Neural cell (in vitro differentiated cells): ENCODE measurements at regions not wholly inside any gene's neighbourhood (a gene's known extent, or its start where the extent isn't known, plus 50 kb on each side); places are given as distances from the start of the nearest gene placed in this dataset.

Experiments used
- H2AFZ ChIP-seq: fragments of 200-600, 300-800 bp; sonication (generic), shearing (Covaris generic); 2 replicates; pipeline ENCODE4 v1.6.0; 2014; ENCODE audit warnings: low read depth, mild to moderate bottlenecking, antibody characterized with exemption, low read length, moderate library complexity
- H3F3A ChIP-seq: fragments of 200-600 bp; shearing (Covaris generic); 2 replicates; pipeline ENCODE4 v1.6.1; 2016; ENCODE audit warnings: mild to moderate bottlenecking, moderate library complexity, mixed read lengths, antibody characterized with exemption, low read length; ENCODE audit not compliant: insufficient read depth, poor library complexity, severe bottlenecking
- H3K27ac ChIP-seq: fragments of 200-600, 300-800 bp; sonication (generic), shearing (Covaris generic); 2 replicates; pipeline ENCODE4 v1.5.1; 2014; ENCODE audit warnings: mild to moderate bottlenecking, low read length, moderate library complexity
- H3K27me3 ChIP-seq: fragments of 300-800, 200-600 bp; sonication (generic), shearing (Covaris generic); 2 replicates; pipeline ENCODE4 v1.6.0; 2014; ENCODE audit warnings: mild to moderate bottlenecking, low read depth, low read length, moderate library complexity; ENCODE audit not compliant: insufficient read depth
- H3K36me3 ChIP-seq: fragments of 300-800, 200-600 bp; sonication (generic), shearing (Covaris generic); 2 replicates; pipeline ENCODE4 v1.5.1; 2014; ENCODE audit warnings: mild to moderate bottlenecking, antibody characterized with exemption, low read length, moderate library complexity; ENCODE audit not compliant: insufficient read depth
- H3K4me2 ChIP-seq: fragments of 300-800, 200-600 bp; sonication (generic), shearing (Covaris generic); 2 replicates; pipeline ENCODE4 v1.6.0; 2014; ENCODE audit warnings: mild to moderate bottlenecking, low read length
- H3K4me3 ChIP-seq: fragments of 300-800, 200-600 bp; sonication (generic), shearing (Covaris generic); 2 replicates; pipeline ENCODE4 v1.5.1; 2014; ENCODE audit warnings: mild to moderate bottlenecking, low read length, moderate library complexity
- H3K79me2 ChIP-seq: fragments of 200-600 bp; shearing (Covaris generic); replicated peaks from 2 replicates; pipeline ENCODE4 v1.6.0; 2014; ENCODE audit warnings: mild to moderate bottlenecking, low read length, moderate library complexity; ENCODE audit not compliant: insufficient read depth
- H3K9ac ChIP-seq: fragments of 300-800, 200-600 bp; sonication (generic), shearing (Covaris generic); 2 replicates; pipeline ENCODE4 v1.6.1; 2016; ENCODE audit warnings: mild to moderate bottlenecking, low read length, mixed read lengths
- H3K9me2 ChIP-seq: fragments of 200-600 bp; shearing (Covaris generic); 2 replicates; pipeline ENCODE4 v1.6.1; 2016; ENCODE audit warnings: mild to moderate bottlenecking, low read length, mixed read lengths; ENCODE audit not compliant: insufficient read depth
- H3K9me3 ChIP-seq: fragments of 200-600, 300-800 bp; sonication (generic), shearing (Covaris generic); 2 replicates; pipeline ENCODE4 v1.6.1; 2016; ENCODE audit warnings: mild to moderate bottlenecking, mixed run types, low read length, moderate library complexity, mixed read lengths
- H4K20me1 ChIP-seq: fragments of 200-600 bp; shearing (Covaris generic); 2 replicates; pipeline ENCODE4 v1.6.1; 2016; ENCODE audit warnings: mild to moderate bottlenecking, mixed run types; ENCODE audit not compliant: insufficient read depth
- EP300 ChIP-seq: fragments of 450-650 bp; conservative IDR thresholded peaks from 2 replicates; pipeline ENCODE4 v1.6.1; 2014; ENCODE audit warnings: antibody characterized with exemption, mild to moderate bottlenecking, moderate library complexity; ENCODE audit not compliant: poor library complexity, severe bottlenecking
- EZH2 ChIP-seq: fragments of 200-600, 300-800 bp; shearing (Covaris generic), sonication (generic); IDR thresholded peaks from 2 replicates; pipeline ENCODE4 v1.6.1; 2014; ENCODE audit warnings: antibody characterized with exemption, low read length, borderline replicate concordance, mild to moderate bottlenecking; ENCODE audit not compliant: insufficient read depth, poor library complexity, severe bottlenecking
- MXI1 ChIP-seq: fragments of 450-650 bp; conservative IDR thresholded peaks from 2 replicates; pipeline ENCODE4 v1.6.1; 2014; ENCODE audit warnings: antibody characterized with exemption, mild to moderate bottlenecking; ENCODE audit not compliant: poor library complexity, severe bottlenecking
- POLR2AphosphoS5 ChIP-seq: IDR thresholded peaks from 2 replicates; pipeline ENCODE4 v1.6.1; 2012
- RAD21 ChIP-seq: fragments of 450-650 bp; conservative IDR thresholded peaks from 2 replicates; pipeline ENCODE4 v1.6.1; 2014; ENCODE audit warnings: antibody characterized with exemption, mild to moderate bottlenecking, moderate library complexity
- SMC3 ChIP-seq: fragments of 450-650 bp; conservative IDR thresholded peaks from 2 replicates; pipeline ENCODE4 v1.6.1; 2014; ENCODE audit warnings: antibody characterized with exemption, mild to moderate bottlenecking, moderate library complexity; ENCODE audit not compliant: poor library complexity
- TAF1 ChIP-seq: IDR thresholded peaks from 2 replicates; pipeline ENCODE4 v1.6.1; 2012; ENCODE audit warnings: low read depth
- TF ChIP-seq, protein P1 (sequence below): fragments of 450-650 bp; IDR thresholded peaks from 2 replicates; pipeline ENCODE4 v1.5.1; 2014; ENCODE audit warnings: antibody characterized with exemption, mild to moderate bottlenecking, moderate library complexity; ENCODE audit not compliant: poor library complexity, severe bottlenecking
- TF ChIP-seq, protein P2 (sequence below): IDR thresholded peaks from 2 replicates; pipeline ENCODE4 v1.6.1; 2012; ENCODE audit warnings: borderline replicate concordance

DNA sequence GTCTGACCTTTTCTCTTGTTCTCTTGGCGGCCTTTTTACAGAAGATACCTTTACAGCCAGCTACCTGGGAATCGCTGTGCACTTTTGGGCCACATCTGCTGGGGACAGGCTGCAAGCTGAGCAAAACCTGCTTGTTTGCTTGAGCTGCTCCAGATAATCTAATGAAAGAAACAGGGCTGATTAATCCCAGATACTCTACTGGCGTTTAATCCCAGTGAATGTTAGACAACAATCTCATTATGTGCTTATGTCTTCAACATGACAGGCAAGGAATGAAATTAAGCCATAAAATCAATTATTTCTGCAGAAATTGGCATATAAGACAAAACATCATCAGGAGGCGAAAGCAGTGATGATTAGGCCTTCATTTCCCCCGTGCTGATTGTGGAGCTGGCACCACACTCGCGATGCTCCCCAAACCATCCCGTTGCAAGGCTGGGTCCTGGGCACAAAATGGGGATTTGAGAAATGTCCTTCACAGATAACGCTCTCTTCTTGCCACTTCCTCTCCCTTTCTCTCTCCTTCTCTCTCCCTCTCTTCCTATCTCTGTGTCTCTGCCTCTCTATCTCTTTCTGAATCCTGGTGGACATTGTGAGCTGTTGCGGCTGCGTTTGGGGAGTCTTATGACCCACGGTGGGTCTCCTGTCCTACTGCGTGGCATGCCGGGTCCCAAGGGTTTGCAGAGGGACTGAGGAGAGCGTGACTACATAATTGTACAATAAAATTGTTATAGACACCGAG, 1053.8 kb downstream of the TBC1D22A start:
- no peaks in the 10 kb centered on the region for H4K20me1 ChIP-seq
- H3K36me3 ChIP-seq = no peaks in the 10 kb centered on the region
- H3K9ac ChIP-seq = no peak overlapping the region
- H3K79me2 ChIP-seq = no peaks in the 10 kb centered on the region
- no peak overlapping the region for H3K27ac ChIP-seq
- H3K9me3 ChIP-seq = peaks cover 4% of the 10 kb centered on the region
- H3K27me3 ChIP-seq = no peaks in the 10 kb centered on the region
- no peak for TF ChIP-seq RAD21
- no peaks in the 10 kb centered on the region for H3F3A ChIP-seq
- H3K9me2 ChIP-seq = no peaks in the 10 kb centered on the region
- no peak overlapping the region for H3K4me3 ChIP-seq
- no peak overlapping the region for H3K4me2 ChIP-seq
- H2AFZ ChIP-seq = no peak overlapping the region

DNA sequence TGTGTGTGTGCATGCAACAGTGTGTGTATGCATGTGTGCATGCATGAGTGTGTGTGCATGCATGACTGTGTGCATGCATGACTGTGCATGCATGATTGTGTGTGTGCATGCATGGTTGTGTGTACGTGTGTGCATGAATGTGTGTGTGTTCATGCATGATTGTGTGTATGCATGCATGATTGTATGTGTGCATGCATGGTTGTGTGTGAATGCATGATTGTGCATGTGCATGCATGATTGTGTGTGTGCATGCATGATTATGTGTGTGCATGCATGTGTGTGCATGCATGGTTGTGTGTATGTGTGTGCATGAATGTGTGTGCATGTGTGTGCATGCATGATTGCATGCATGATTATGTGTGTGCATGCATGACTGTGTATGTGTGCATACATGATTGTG, 1052.0 kb downstream of the TBC1D22A start:
- Histone ChIP-seq H3K9ac (no peak overlapping the region), H3K27me3 (no peaks in the 10 kb centered on the region), H3K36me3 (no peaks in the 10 kb centered on the region), H3K9me3 (peaks cover 4% of the 10 kb centered on the region), H2AFZ (no peak overlapping the region), H3K79me2 (no peaks in the 10 kb centered on the region), H3F3A (no peaks in the 10 kb centered on the region), H3K4me2 (no peak overlapping the region), H4K20me1 (no peaks in the 10 kb centered on the region), H3K4me3 (no peak overlapping the region), H3K9me2 (no peaks in the 10 kb centered on the region), H3K27ac (no peak overlapping the region)
- TF ChIP-seq RAD21 = no peak
- TF ChIP-seq MXI1 = no peak
- TF ChIP-seq SMC3 = no peak
- TF ChIP-seq, protein P1, sequence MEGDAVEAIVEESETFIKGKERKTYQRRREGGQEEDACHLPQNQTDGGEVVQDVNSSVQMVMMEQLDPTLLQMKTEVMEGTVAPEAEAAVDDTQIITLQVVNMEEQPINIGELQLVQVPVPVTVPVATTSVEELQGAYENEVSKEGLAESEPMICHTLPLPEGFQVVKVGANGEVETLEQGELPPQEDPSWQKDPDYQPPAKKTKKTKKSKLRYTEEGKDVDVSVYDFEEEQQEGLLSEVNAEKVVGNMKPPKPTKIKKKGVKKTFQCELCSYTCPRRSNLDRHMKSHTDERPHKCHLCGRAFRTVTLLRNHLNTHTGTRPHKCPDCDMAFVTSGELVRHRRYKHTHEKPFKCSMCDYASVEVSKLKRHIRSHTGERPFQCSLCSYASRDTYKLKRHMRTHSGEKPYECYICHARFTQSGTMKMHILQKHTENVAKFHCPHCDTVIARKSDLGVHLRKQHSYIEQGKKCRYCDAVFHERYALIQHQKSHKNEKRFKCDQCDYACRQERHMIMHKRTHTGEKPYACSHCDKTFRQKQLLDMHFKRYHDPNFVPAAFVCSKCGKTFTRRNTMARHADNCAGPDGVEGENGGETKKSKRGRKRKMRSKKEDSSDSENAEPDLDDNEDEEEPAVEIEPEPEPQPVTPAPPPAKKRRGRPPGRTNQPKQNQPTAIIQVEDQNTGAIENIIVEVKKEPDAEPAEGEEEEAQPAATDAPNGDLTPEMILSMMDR = no peak
- no peak for TF ChIP-seq EZH2

DNA sequence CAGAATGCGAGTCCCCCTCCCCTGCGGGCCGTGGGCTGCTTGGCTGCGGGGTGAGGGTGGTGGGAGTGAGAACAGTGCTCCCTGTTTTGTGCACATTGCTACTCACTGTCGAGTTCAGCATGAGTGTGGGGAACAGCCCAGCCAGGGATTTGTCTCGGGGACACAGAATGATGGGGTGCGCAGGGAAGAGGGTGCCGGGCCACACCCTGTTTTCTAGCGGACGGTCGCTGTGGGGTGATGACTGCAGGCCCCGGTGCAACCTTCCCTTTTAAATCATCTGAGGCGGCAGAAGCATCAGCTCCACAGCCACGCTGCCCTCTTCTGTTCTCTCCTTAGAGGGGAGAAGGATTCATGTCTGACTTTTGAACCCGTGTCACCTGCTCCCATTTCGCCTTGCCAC, 1051.2 kb downstream of the TBC1D22A start:
- H3F3A ChIP-seq = no peaks in the 10 kb centered on the region
- no peak overlapping the region for H2AFZ ChIP-seq
- TF ChIP-seq MXI1 = no peak
- no peak for TF ChIP-seq EZH2
- no peak for TF ChIP-seq EP300
- TF ChIP-seq, protein P2, sequence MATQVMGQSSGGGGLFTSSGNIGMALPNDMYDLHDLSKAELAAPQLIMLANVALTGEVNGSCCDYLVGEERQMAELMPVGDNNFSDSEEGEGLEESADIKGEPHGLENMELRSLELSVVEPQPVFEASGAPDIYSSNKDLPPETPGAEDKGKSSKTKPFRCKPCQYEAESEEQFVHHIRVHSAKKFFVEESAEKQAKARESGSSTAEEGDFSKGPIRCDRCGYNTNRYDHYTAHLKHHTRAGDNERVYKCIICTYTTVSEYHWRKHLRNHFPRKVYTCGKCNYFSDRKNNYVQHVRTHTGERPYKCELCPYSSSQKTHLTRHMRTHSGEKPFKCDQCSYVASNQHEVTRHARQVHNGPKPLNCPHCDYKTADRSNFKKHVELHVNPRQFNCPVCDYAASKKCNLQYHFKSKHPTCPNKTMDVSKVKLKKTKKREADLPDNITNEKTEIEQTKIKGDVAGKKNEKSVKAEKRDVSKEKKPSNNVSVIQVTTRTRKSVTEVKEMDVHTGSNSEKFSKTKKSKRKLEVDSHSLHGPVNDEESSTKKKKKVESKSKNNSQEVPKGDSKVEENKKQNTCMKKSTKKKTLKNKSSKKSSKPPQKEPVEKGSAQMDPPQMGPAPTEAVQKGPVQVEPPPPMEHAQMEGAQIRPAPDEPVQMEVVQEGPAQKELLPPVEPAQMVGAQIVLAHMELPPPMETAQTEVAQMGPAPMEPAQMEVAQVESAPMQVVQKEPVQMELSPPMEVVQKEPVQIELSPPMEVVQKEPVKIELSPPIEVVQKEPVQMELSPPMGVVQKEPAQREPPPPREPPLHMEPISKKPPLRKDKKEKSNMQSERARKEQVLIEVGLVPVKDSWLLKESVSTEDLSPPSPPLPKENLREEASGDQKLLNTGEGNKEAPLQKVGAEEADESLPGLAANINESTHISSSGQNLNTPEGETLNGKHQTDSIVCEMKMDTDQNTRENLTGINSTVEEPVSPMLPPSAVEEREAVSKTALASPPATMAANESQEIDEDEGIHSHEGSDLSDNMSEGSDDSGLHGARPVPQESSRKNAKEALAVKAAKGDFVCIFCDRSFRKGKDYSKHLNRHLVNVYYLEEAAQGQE = no peak
- no peak for TF ChIP-seq POLR2AphosphoS5
- no peak for TF ChIP-seq TAF1
- TF ChIP-seq SMC3 = no peak
- TF ChIP-seq, protein P1 = no peak
- TF ChIP-seq RAD21 = no peak
- H3K79me2 ChIP-seq = no peaks in the 10 kb centered on the region
- H3K27me3 ChIP-seq = no peaks in the 10 kb centered on the region
- H4K20me1 ChIP-seq = no peaks in the 10 kb centered on the region
- no peaks in the 10 kb centered on the region for H3K9me2 ChIP-seq
- H3K4me2 ChIP-seq = no peak overlapping the region
- no peak overlapping the region for H3K27ac ChIP-seq
- H3K9me3 ChIP-seq = peaks cover 4% of the 10 kb centered on the region
- no peaks in the 10 kb centered on the region for H3K36me3 ChIP-seq
- no peak overlapping the region for H3K9ac ChIP-seq
- no peak overlapping the region for H3K4me3 ChIP-seq
